ENCODE measurements at regions not wholly inside any gene's neighbourhood (a gene's known extent, or its start where the extent isn't known, plus 50 kb on each side); places are given as distances from the start of the nearest gene placed in this dataset.

DNA sequence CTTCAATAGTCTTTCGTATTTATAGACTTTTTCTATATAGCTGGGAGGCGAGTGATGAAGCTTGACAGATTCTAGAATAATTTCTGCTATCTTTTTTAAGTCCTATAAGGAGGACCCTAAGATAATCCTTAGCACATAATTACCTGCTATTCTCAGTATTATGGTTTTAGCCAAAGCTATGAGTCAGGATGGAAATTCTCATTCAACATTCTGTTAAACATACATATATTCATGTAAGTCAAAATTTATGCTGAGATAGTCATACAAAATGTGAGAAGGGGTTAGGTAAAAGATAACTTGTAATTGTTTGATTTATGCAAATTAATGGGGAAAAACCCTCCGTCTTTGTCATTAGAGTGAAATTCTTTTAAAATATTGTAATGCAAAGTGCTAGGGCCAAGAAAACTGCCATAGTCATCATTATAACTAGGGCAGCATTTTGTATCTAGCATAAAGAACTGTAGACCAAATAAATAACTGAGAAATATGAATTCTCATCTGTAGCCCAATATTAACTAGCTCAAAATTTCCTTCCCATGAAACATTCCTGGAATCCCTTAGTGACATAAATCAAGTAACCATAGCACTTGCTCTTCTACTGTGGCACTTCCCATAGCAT, 118.5 kb downstream of the MRPS30 start:
- Histone ChIP-seq H3K27ac (ENCODE audit: low read length) (no peak overlapping the region), H3K79me2 (replicated peaks; ENCODE audit: insufficient read depth, low read length) (no peaks in the 10 kb centered on the region), H3K4me3 (ENCODE audit: low read length) (no peak overlapping the region), H4K20me1 (ENCODE audit: insufficient read depth) (no peaks in the 10 kb centered on the region), H3K4me2 (ENCODE audit: low read length) (no peak overlapping the region), H3K9me3 (ENCODE audit: low read length) (no peaks in the 10 kb centered on the region), H2AFZ (ENCODE audit: low read depth, low read length) (no peak overlapping the region), H3K9me2 (ENCODE audit: insufficient read depth, low read length) (no peaks in the 10 kb centered on the region), H3F3A (ENCODE audit: insufficient read depth, low read length, poor library complexity, severe bottlenecking) (no peaks in the 10 kb centered on the region), H3K36me3 (ENCODE audit: insufficient read depth, low read length) (no peaks in the 10 kb centered on the region), H3K9ac (ENCODE audit: low read length) (no peak overlapping the region), H3K27me3 (ENCODE audit: insufficient read depth, low read depth, low read length) (no peaks in the 10 kb centered on the region)
- TF ChIP-seq, protein P1, sequence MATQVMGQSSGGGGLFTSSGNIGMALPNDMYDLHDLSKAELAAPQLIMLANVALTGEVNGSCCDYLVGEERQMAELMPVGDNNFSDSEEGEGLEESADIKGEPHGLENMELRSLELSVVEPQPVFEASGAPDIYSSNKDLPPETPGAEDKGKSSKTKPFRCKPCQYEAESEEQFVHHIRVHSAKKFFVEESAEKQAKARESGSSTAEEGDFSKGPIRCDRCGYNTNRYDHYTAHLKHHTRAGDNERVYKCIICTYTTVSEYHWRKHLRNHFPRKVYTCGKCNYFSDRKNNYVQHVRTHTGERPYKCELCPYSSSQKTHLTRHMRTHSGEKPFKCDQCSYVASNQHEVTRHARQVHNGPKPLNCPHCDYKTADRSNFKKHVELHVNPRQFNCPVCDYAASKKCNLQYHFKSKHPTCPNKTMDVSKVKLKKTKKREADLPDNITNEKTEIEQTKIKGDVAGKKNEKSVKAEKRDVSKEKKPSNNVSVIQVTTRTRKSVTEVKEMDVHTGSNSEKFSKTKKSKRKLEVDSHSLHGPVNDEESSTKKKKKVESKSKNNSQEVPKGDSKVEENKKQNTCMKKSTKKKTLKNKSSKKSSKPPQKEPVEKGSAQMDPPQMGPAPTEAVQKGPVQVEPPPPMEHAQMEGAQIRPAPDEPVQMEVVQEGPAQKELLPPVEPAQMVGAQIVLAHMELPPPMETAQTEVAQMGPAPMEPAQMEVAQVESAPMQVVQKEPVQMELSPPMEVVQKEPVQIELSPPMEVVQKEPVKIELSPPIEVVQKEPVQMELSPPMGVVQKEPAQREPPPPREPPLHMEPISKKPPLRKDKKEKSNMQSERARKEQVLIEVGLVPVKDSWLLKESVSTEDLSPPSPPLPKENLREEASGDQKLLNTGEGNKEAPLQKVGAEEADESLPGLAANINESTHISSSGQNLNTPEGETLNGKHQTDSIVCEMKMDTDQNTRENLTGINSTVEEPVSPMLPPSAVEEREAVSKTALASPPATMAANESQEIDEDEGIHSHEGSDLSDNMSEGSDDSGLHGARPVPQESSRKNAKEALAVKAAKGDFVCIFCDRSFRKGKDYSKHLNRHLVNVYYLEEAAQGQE (IDR thresholded peaks at IDR 0.05; ENCODE audit: borderline replicate concordance): no peak
- TF ChIP-seq TAF1 (IDR thresholded peaks at IDR 0.05; ENCODE audit: low read depth): no peak
- TF ChIP-seq EP300 (conservative IDR thresholded peaks at IDR 0.05; ENCODE audit: poor library complexity, severe bottlenecking): no peak
- TF ChIP-seq POLR2AphosphoS5 (IDR thresholded peaks at IDR 0.05): no peak
- TF ChIP-seq SMC3 (conservative IDR thresholded peaks at IDR 0.05; ENCODE audit: poor library complexity): no peak
- no peak for TF ChIP-seq MXI1 (conservative IDR thresholded peaks at IDR 0.05; ENCODE audit: poor library complexity, severe bottlenecking)
- no peak for TF ChIP-seq RAD21 (conservative IDR thresholded peaks at IDR 0.05)
- TF ChIP-seq EZH2 (IDR thresholded peaks at IDR 0.05; ENCODE audit: borderline replicate concordance, insufficient read depth, low read length, poor library complexity, severe bottlenecking): no peak
- TF ChIP-seq, protein P2, sequence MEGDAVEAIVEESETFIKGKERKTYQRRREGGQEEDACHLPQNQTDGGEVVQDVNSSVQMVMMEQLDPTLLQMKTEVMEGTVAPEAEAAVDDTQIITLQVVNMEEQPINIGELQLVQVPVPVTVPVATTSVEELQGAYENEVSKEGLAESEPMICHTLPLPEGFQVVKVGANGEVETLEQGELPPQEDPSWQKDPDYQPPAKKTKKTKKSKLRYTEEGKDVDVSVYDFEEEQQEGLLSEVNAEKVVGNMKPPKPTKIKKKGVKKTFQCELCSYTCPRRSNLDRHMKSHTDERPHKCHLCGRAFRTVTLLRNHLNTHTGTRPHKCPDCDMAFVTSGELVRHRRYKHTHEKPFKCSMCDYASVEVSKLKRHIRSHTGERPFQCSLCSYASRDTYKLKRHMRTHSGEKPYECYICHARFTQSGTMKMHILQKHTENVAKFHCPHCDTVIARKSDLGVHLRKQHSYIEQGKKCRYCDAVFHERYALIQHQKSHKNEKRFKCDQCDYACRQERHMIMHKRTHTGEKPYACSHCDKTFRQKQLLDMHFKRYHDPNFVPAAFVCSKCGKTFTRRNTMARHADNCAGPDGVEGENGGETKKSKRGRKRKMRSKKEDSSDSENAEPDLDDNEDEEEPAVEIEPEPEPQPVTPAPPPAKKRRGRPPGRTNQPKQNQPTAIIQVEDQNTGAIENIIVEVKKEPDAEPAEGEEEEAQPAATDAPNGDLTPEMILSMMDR (IDR thresholded peaks at IDR 0.05; ENCODE audit: poor library complexity, severe bottlenecking): no peak

DNA sequence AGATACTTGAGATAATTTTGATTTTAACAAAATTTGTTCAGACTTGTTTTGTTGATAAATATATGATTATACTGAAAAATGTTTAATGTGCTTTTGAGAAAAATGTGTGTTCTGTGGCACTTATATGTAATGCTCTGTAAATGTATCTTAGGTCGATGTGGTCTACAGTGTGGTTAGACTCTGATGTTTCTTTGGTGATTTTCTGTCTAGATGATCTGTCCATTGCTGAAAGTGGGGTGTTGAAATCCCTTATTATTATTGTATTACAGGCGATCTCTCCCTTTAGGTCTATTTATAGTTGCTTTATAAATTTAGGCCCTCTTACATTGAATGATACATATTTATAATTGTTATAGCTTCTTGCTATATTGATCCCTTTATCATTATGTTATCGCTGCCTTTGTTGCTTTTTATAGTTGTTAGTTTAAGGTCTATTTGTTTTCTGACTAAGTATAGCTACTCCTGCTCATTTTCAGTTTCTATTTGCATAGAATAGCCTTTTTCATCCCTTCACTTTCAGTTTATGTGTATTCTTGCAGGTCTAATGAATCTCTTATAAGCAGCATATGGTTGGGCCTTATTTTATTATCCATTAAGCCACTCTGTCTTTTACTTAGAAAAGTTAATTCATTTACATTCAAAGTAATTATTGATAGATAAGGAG, 124.3 kb downstream of the MRPS30 start:
- Histone ChIP-seq H3K27ac (ENCODE audit: low read length) (no peak overlapping the region), H3K9me3 (ENCODE audit: low read length) (no peaks in the 10 kb centered on the region), H3F3A (ENCODE audit: insufficient read depth, low read length, poor library complexity, severe bottlenecking) (no peaks in the 10 kb centered on the region), H3K4me3 (ENCODE audit: low read length) (no peak overlapping the region), H4K20me1 (ENCODE audit: insufficient read depth) (no peaks in the 10 kb centered on the region), H3K79me2 (replicated peaks; ENCODE audit: insufficient read depth, low read length) (no peaks in the 10 kb centered on the region), H3K36me3 (ENCODE audit: insufficient read depth, low read length) (no peaks in the 10 kb centered on the region), H3K27me3 (ENCODE audit: insufficient read depth, low read depth, low read length) (no peaks in the 10 kb centered on the region), H2AFZ (ENCODE audit: low read depth, low read length) (no peak overlapping the region), H3K4me2 (ENCODE audit: low read length) (no peak overlapping the region), H3K9ac (ENCODE audit: low read length) (no peak overlapping the region), H3K9me2 (ENCODE audit: insufficient read depth, low read length) (no peaks in the 10 kb centered on the region)
- TF ChIP-seq EP300 (conservative IDR thresholded peaks at IDR 0.05; ENCODE audit: poor library complexity, severe bottlenecking) (no peak), SMC3 (conservative IDR thresholded peaks at IDR 0.05; ENCODE audit: poor library complexity) (no peak), EZH2 (IDR thresholded peaks at IDR 0.05; ENCODE audit: borderline replicate concordance, insufficient read depth, low read length, poor library complexity, severe bottlenecking) (no peak), POLR2AphosphoS5 (IDR thresholded peaks at IDR 0.05) (no peak), MXI1 (conservative IDR thresholded peaks at IDR 0.05; ENCODE audit: poor library complexity, severe bottlenecking) (no peak), RAD21 (conservative IDR thresholded peaks at IDR 0.05) (no peak), TAF1 (IDR thresholded peaks at IDR 0.05; ENCODE audit: low read depth) (no peak)
- TF ChIP-seq, protein P1 (IDR thresholded peaks at IDR 0.05; ENCODE audit: borderline replicate concordance): no peak
- TF ChIP-seq, protein P2 (IDR thresholded peaks at IDR 0.05; ENCODE audit: poor library complexity, severe bottlenecking): no peak
